ENCODE measurements at regions not wholly inside any gene's neighbourhood (a gene's known extent, or its start where the extent isn't known, plus 50 kb on each side); places are given as distances from the start of the nearest gene placed in this dataset.

DNA sequence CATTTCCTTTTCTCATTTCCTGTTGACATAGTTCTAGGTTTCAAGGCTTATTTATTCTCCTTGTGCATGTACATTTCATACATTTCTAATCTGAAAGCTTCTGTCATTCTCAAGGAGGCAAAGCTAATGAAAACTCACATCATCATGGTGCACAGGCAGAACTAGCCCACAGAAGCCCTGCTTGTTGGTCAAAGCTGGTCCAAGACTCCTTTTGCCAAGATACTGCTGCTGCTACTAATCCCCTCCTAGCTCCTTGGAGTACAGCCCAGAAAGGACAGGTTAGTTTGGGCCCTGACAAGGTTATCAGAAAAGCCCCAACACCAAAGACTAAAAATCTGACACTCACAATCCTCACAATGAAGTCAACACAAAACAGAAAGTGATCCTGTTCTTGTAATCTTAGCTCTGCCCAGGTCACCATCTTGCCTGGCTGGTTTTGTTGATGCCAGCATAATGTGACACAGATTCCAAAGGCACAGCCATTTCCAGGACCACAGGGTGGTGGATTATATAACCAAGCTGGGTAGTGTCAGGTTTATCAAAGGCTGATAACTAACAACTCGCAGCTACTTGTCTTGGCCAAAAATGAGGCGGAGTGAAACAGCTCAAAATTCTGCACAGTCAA is 417.4 kb downstream of the NDFIP2 start:
- Histone ChIP-seq H4K20me1 (ENCODE audit: insufficient read depth, low read length) (no peaks in the 10 kb centered on the region), H3K27me3 (ENCODE audit: control insufficient read depth, insufficient read depth, low read length) (no peaks in the 10 kb centered on the region), H3K9me3 (ENCODE audit: control insufficient read depth, insufficient read depth, low read length) (no peaks in the 10 kb centered on the region), H3K18ac (ENCODE audit: low read depth, low read length) (no peak overlapping the region), H3K36me3 (ENCODE audit: control insufficient read depth, insufficient read depth, low read length) (no peaks in the 10 kb centered on the region), H3K79me1 (ENCODE audit: low read depth in 1 of 2, low read length in 2 of 2) (no peaks in the 10 kb centered on the region), H3K14ac (replicated peaks; ENCODE audit: low read depth, low read length) (no peak overlapping the region), H3K9ac (ENCODE audit: low read depth, low read length) (no peak overlapping the region), H4K8ac (ENCODE audit: low read depth in 2 of 2, low read length in 2 of 2) (no peak overlapping the region), H2BK15ac (ENCODE audit: low read depth, low read length) (no peak overlapping the region), H3K27ac (ENCODE audit: insufficient read depth, low read length) (no peak overlapping the region), H3K56ac (ENCODE audit: extremely low read depth, insufficient read depth, low read length) (no peak overlapping the region), H2BK5ac (ENCODE audit: low read depth, low read length, poor library complexity, severe bottlenecking) (no peak overlapping the region), H3K9me1 (ENCODE audit: insufficient read depth, low read length) (no peaks in the 10 kb centered on the region), H2AK5ac (ENCODE audit: low read depth, low read length) (no peak overlapping the region), H3K4me3 (ENCODE audit: insufficient read depth, low read depth, low read length) (no peak overlapping the region), H2AK9ac (replicated peaks; ENCODE audit: low read depth, low read length, poor library complexity) (no peak overlapping the region), H3K23ac (ENCODE audit: low read depth, low read length) (no peak overlapping the region), H2BK20ac (ENCODE audit: low read depth, low read length) (no peak overlapping the region), H3K4me2 (ENCODE audit: low read depth, low read length) (no peak overlapping the region), H2AFZ (replicated peaks; ENCODE audit: low read length, poor library complexity) (no peak overlapping the region), H4K5ac (ENCODE audit: low read depth, low read length) (no peak overlapping the region), H4K91ac (ENCODE audit: insufficient read depth, low read depth, low read length) (no peak overlapping the region), H3K4me1 (ENCODE audit: control insufficient read depth, insufficient read depth, low read length) (no peaks in the 10 kb centered on the region), H3K4ac (ENCODE audit: low read depth, low read length) (no peak overlapping the region), H2BK120ac (ENCODE audit: low read depth, low read length) (no peak overlapping the region)
- in situ Hi-C loops (cut with MboI; ENCODE audit: low sequenced_read_pairs): no loop called here
- ATAC-seq (ENCODE audit: low read depth) (no peak), DNase-seq (no peak)
- no TSS peak for BruUV-seq (replicated peaks)
- dilution Hi-C loops (cut with HindIII; ENCODE audit: low sequenced_read_pairs, unreplicated experiment): no loop called here
- intact Hi-C loops (cut with micrococcal nuclease): no loop called here
- no CpG with 5 or more reads among the region's 2 CpGs for WGBS, 2 experiments (ENCODE audit: extremely low coverage in 2 of 2, insufficient read length in 1 of 2)
- POLR2A ChIA-PET (ENCODE audit: unreplicated experiment): no interaction called here
- CTCF ChIA-PET: no interaction called here
- no peak for TF ChIP-seq FOS (IDR thresholded peaks at IDR 0.05; ENCODE audit: low read depth, low read length)
- TF ChIP-seq MXI1 (IDR thresholded peaks at IDR 0.05; ENCODE audit: borderline replicate concordance, low read depth, low read length): no peak
- TF ChIP-seq, protein P1, sequence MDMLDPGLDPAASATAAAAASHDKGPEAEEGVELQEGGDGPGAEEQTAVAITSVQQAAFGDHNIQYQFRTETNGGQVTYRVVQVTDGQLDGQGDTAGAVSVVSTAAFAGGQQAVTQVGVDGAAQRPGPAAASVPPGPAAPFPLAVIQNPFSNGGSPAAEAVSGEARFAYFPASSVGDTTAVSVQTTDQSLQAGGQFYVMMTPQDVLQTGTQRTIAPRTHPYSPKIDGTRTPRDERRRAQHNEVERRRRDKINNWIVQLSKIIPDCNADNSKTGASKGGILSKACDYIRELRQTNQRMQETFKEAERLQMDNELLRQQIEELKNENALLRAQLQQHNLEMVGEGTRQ (IDR thresholded peaks at IDR 0.05; ENCODE audit: low read depth, low read length): no peak
- TF ChIP-seq, protein P2, sequence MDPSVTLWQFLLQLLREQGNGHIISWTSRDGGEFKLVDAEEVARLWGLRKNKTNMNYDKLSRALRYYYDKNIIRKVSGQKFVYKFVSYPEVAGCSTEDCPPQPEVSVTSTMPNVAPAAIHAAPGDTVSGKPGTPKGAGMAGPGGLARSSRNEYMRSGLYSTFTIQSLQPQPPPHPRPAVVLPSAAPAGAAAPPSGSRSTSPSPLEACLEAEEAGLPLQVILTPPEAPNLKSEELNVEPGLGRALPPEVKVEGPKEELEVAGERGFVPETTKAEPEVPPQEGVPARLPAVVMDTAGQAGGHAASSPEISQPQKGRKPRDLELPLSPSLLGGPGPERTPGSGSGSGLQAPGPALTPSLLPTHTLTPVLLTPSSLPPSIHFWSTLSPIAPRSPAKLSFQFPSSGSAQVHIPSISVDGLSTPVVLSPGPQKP (IDR thresholded peaks at IDR 0.05; ENCODE audit: borderline replicate concordance, low read depth, low read length): no peak
- TF ChIP-seq BHLHE40 (IDR thresholded peaks at IDR 0.05; ENCODE audit: low read depth, low read length): no peak
- no peak for TF ChIP-seq SMC3 (IDR thresholded peaks at IDR 0.05; ENCODE audit: low read depth, low read length)
- TF ChIP-seq MAFK (IDR thresholded peaks at IDR 0.05; ENCODE audit: low read depth, low read length): no peak
- TF ChIP-seq, protein P3, sequence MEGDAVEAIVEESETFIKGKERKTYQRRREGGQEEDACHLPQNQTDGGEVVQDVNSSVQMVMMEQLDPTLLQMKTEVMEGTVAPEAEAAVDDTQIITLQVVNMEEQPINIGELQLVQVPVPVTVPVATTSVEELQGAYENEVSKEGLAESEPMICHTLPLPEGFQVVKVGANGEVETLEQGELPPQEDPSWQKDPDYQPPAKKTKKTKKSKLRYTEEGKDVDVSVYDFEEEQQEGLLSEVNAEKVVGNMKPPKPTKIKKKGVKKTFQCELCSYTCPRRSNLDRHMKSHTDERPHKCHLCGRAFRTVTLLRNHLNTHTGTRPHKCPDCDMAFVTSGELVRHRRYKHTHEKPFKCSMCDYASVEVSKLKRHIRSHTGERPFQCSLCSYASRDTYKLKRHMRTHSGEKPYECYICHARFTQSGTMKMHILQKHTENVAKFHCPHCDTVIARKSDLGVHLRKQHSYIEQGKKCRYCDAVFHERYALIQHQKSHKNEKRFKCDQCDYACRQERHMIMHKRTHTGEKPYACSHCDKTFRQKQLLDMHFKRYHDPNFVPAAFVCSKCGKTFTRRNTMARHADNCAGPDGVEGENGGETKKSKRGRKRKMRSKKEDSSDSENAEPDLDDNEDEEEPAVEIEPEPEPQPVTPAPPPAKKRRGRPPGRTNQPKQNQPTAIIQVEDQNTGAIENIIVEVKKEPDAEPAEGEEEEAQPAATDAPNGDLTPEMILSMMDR (conservative IDR thresholded peaks at IDR 0.05; ENCODE audit: low read depth, low read length): no peak
- no peak for TF ChIP-seq MAZ (IDR thresholded peaks at IDR 0.05; ENCODE audit: borderline replicate concordance, low read depth, low read length)
- TF ChIP-seq NFE2L2 (IDR thresholded peaks at IDR 0.05; ENCODE audit: low read depth, low read length): no peak
- no peak for TF ChIP-seq RAD21 (IDR thresholded peaks at IDR 0.05; ENCODE audit: low read length)
- TF ChIP-seq RFX5 (IDR thresholded peaks at IDR 0.05; ENCODE audit: low read depth, low read length): no peak
- no peak for TF ChIP-seq RCOR1 (IDR thresholded peaks at IDR 0.05; ENCODE audit: insufficient replicate concordance, low read length)
- TF ChIP-seq POLR2A (IDR thresholded peaks at IDR 0.05; ENCODE audit: low read depth, low read length): no peak
- no peak for TF ChIP-seq CHD1 (IDR thresholded peaks at IDR 0.05; ENCODE audit: low read depth, low read length)
- no peak for TF ChIP-seq CEBPB (IDR thresholded peaks at IDR 0.05; ENCODE audit: low read depth, low read length)

Measured in IMR-90 (cell line).